HG02943 (cell line): ENCODE measurements at regions not wholly inside any gene's neighbourhood (a gene's known extent, or its start where the extent isn't known, plus 50 kb on each side); places are given as distances from the start of the nearest gene placed in this dataset.
"Not testable (repeated sequence)": the region's sequence is repeated elsewhere in the genome, so short reads cannot be mapped to it uniquely, and the experiment has no call there.

Experiments
- ATAC-seq: cut with Tn5 transposase; IDR thresholded peaks from one replicate; pipeline ENCODE4 v1.9.1; 2021; ENCODE audit warnings: mild to moderate bottlenecking, low read depth, moderate library complexity; ENCODE audit not compliant: unreplicated experiment

GRCh38 chr1:214715126-214715525 lies 112.1 kb downstream of the CENPF start:
- no peak for ATAC-seq

- ATAC-seq = no peak
Measured at GRCh38 chr1:214717351-214717750, 114.4 kb downstream of the CENPF start.

- no peak for ATAC-seq
Measured at GRCh38 chr1:214718724-214719123, 115.7 kb downstream of the CENPF start.

GRCh38 chr1:214719207-214719606 lies 116.2 kb downstream of the CENPF start:
- no peak for ATAC-seq

- ATAC-seq = no peak
Measured at GRCh38 chr1:214720561-214720960, 117.6 kb downstream of the CENPF start.

- no peak for ATAC-seq
Measured at GRCh38 chr1:214727274-214727673, 124.3 kb downstream of the CENPF start.

GRCh38 chr1:214739621-214740238 lies 136.7 kb downstream of the CENPF start:
- ATAC-seq = no peak

GRCh38 chr1:214740471-214740870 lies 137.5 kb downstream of the CENPF start:
- no peak for ATAC-seq

- no peak for ATAC-seq
Measured at GRCh38 chr1:214747050-214747635, 144.1 kb downstream of the CENPF start.

GRCh38 chr1:214753236-214753852 lies 150.3 kb downstream of the CENPF start:
- no peak for ATAC-seq

GRCh38 chr1:214761030-214761429 lies 158.0 kb downstream of the CENPF start:
- no peak for ATAC-seq

GRCh38 chr1:214762902-214763301 lies 159.9 kb downstream of the CENPF start:
- no peak for ATAC-seq

GRCh38 chr1:214764502-214764901 lies 161.5 kb downstream of the CENPF start:
- no peak for ATAC-seq

- no peak for ATAC-seq
Measured at GRCh38 chr1:214767221-214767620, 164.2 kb downstream of the CENPF start.

GRCh38 chr1:214769666-214770065 lies 166.7 kb downstream of the CENPF start:
- ATAC-seq = not testable (repeated sequence)

GRCh38 chr1:214777364-214777763 lies 174.4 kb downstream of the CENPF start:
- ATAC-seq = no peak

- no peak for ATAC-seq
Measured at GRCh38 chr1:214791961-214792360, 189.0 kb downstream of the CENPF start.

GRCh38 chr1:214792527-214793186 lies 189.7 kb downstream of the CENPF start:
- no peak for ATAC-seq

GRCh38 chr1:214793708-214794107 lies 190.7 kb downstream of the CENPF start:
- no peak for ATAC-seq

GRCh38 chr1:214801191-214801590 lies 198.2 kb downstream of the CENPF start:
- no peak for ATAC-seq

- no peak for ATAC-seq
Measured at GRCh38 chr1:214808845-214809460, 206.0 kb downstream of the CENPF start.
